ENCODE measurements at regions not wholly inside any gene's neighbourhood (a gene's known extent, or its start where the extent isn't known, plus 50 kb on each side); places are given as distances from the start of the nearest gene placed in this dataset.
"Not testable (repeated sequence)": the region's sequence is repeated elsewhere in the genome, so short reads cannot be mapped to it uniquely, and the experiment has no call there.

GRCh38 chr6:137304020-137304780 lies 85.0 kb upstream of the IFNGR1 start:
- DNase-seq = no peak

- no peak for DNase-seq
Measured at GRCh38 chr6:137303441-137303840, 84.3 kb upstream of the IFNGR1 start.

- DNase-seq = no peak
Measured at GRCh38 chr6:137299681-137300080, 80.5 kb upstream of the IFNGR1 start.

DNA sequence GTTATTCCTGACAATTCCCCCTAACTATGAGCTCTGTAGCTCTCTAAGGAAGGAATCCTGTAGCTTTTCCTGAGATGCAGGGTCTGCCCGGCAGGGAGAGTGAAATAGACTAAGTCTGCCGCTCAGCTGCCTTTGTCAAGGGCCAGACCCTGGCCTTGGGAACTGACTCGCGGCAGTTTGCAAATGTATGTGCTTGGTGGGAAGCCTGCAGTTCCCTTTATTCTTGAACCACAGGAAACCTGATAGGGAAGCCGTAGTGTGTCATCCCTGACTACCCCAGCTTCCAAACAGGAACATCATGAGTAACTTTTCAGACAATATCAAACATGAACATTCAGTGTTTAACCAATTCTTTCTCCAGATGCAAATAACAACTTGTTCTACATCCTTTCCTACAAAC lies 78.7 kb upstream of the IFNGR1 start:
- no peak for DNase-seq

GRCh38 chr6:137292326-137292725 lies 73.1 kb upstream of the IFNGR1 start:
- DNase-seq = not testable (repeated sequence)

- DNase-seq = no peak
Measured at GRCh38 chr6:137291441-137291840, 72.3 kb upstream of the IFNGR1 start.

DNA sequence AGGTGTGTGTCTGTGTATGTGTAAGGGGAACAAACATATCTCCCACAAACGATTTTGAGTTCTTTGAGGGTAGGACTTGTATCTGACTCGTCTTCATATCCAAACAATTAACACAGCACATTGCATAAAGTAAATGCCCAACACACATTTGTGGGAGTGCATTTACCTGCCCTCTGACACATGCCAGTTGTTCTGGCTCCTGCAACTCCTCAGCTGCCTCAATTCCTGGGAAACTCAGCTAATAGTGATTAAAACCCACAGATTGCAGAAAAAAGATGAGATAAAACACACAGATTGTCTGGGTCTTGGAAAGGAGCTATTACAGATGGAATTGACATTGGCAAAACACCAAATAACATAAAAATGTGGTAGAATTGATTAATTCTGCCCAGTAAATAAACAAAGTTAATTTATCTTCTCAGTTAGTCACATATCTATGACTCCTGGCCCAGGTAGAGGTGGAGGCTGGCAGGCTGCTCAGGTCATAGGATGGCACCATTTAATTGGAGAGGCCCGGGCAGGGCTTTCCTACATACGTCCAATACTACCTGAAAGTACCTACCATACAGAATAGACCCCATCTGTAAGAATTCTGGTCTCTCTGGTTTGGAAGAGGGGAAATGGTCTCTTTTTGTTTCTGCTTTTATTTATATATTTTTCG lies 71.5 kb upstream of the IFNGR1 start:
- no peak for DNase-seq

- no peak for DNase-seq
Measured at GRCh38 chr6:137286916-137287315, 67.7 kb upstream of the IFNGR1 start.

GRCh38 chr6:137286368-137286767 lies 67.2 kb upstream of the IFNGR1 start:
- no peak for DNase-seq

DNA sequence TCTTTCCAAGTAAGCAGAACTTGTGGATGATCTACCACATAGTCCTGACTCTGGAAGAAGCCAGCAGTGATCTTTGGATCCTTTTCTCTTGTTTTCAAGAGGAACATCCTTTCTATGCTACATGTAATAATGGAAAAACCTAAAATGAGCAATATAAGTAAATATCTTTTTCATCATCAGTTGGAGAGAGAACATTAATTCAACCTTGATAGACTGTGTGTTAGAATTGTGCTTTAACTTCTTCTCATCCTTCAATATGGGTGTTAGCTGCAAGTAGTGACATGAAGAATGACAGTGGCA lies 65.6 kb upstream of the IFNGR1 start:
- DNase-seq = no peak

GRCh38 chr6:137283940-137284810 lies 65.0 kb upstream of the IFNGR1 start:
- no peak for DNase-seq

DNA sequence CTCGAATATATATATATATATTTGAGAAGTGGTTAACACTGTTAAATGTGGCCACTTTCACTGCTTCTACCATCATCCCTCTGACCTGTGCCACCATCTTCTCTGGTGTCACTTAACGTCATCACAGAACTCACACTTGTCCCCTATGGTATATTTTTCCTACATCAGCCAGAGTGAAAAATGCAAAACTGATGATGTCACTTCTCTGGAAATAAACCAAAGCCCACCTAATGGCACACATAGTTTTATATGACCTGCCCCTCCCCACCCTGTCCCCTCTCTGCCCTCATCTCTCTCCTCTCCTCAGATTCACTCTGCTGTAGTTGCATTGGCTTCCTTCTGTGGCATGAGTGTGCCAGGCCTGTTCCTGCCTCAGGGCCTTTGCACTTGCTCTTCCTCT lies 63.9 kb upstream of the IFNGR1 start:
- no peak for DNase-seq

- DNase-seq = no peak
Measured at GRCh38 chr6:137282254-137282653, 63.1 kb upstream of the IFNGR1 start.

DNA sequence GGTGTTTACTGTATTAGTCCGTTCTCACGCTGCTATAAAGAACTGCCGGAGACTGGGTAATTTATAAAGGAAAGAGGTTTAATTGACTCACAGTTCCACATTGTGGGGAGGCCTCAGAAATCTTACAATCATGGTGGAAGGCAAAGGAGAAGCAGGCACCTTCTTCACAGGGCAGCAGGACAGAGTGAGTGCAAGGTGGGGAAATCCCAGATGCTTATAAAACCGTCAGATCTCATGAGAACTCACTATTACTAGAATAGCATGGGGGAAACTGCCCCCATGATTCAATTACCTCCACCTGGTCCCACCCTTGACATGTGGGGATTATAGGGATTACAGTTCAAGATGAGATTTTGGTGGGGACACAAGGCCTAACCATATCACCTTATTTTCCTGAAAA lies 60.1 kb upstream of the IFNGR1 start:
- not testable (repeated sequence) for DNase-seq

DNA sequence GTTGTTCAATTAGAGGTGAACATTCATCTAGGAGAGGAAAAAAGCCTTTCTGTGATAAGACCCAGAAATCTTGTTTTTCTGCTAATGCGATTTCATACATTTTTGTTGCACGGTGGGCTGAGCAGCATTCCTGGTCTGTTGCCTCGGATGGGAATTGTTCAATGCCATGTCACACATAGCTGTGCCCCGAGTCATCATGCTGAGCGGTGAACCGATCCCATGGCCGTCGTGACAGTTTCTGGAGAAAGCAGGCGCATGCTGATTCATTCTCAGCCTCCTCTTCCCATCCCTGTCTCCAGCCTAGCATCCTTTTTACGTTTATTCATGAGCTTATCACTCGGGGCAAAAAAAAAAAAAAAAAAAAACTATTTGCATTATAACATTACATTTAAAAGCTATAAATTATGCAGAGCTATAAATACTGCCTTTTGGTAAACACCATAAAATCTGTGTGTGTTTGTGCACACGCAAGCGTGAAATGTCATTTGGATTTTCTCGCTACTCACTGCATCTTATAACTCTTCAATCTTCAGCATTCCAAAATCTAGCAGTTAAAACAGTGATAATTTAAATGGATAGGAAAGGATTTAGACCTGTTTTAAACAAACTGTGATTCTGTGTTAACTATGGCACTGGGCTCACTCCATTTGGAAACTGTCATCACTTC lies 58.9 kb upstream of the IFNGR1 start:
- no peak for DNase-seq

- DNase-seq = no peak
Measured at GRCh38 chr6:137272403-137272802, 53.2 kb upstream of the IFNGR1 start.

DNA sequence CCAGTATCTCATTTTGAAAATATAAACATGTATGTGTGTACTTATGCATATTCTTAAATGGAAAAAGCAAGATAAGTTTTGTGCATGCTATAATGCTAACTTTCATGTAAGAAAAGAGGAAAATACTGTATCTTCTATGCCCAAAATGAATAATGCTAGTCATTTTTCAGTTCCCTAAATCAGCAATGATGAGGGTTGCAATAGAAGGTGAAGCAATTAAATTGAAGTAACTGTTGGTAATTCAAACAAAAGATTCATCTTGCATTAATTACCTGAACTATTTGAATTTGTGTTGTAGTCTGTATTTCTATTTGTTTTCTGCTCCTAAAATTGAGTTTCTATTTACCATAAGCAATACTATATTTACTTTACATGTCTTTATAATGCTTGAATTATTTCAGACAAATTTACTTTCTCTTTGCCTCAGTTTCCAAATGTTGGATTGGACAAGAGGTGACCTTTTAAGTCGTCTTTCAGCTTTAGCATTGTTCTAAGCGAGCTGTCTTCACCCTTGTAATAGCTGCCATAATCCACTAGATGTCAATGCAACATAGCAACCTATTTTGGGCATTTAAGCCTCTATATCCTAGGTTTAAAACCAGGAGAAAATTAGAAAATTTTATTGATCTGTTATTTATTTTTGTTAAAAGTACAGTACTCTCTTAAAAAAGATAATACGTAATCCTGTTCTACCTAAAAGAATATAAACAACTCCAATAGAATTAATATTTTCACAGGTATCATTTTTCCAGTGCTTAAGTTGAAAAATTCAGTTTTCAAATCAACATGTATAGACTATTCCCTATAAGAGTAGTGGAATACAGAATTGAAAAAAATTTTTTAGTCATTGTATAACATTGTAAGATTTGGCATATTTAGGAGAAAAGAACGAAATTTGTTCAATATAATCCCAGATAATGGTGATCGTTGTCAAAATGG lies 52.3 kb upstream of the IFNGR1 start:
- peak in 1 of 2 experiments; percentile 1 for DNase-seq

GRCh38 chr6:137269803-137270202 lies 50.6 kb upstream of the IFNGR1 start:
- no peak for DNase-seq

DNA sequence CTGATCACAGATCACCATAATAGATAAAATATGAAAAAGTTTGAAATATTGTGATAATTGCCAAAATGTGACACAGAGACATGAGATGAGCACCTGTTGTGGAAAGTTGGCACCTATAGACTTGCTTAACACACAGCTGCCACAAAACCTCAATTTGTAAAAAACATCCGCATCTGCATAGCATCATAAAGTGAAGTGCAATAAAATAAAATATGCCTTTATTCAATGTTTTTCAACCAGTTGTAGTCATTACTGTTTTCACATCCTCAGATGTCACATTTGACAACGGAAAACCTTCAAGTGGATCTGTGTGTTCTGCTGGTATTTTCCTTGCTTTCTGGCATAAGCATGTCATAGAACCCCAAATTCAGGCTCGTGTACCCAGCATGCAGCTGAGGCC lies 50.2 kb upstream of the IFNGR1 start:
- no peak for DNase-seq
